ENCODE measurements at regions not wholly inside any gene's neighbourhood (a gene's known extent, or its start where the extent isn't known, plus 50 kb on each side); places are given as distances from the start of the nearest gene placed in this dataset.

DNA sequence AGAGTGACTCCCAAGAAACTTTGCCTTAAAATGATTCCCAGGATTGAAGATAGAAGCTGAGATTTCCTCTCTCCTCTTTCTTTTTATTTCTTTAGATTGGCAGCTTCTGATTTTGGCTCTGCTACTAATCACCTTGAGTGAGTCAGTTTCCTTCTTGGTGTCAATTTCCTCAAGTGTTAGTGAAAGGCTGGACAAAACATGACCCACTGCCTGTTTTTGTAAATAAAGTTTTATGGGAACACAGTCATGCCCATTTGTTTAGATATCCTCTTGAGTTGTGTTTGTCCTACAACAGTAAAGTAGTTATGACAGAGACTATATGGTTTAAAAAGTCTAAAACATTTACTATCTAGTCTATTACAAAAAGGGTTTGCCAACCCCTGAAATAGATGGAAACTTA is 227.2 kb upstream of the TBX3 start:
- DNase-seq (ENCODE audit: low read depth, low spot score) = no peak

DNA sequence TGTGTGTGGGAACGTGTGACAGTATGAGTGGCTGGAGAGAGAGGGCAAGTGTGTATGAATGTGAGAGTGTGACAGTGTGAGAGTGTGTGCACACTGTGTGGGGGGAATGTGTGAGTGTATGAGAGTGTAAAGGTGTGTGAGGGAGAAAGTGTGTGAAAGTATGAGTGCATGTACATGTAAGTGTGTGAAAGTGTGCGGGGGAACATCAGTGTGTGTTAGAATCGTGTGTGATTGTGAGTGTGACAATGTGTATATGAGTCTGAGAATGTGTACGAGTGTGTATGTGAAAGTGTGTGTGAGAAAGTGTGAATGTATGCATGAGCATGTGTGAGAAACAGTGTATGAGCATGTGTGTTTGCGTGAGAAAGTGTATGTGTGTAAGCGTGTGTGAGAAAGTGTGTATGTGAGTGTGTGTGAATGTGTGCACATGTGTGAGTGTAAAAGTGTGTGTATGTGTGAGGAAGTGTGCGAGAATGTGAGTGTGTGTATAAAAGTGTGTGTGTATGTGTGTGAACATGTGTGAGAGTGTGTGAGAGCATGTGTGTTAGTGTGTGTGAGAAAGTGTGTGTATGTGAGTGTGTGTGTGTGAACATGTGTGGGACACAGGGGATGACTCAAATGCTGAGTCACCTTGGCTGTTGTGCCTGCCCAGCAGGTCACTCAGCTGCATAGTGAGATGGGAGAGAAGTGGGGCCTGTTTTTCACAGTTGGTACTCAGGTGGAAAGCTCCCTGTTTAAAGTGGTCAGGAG is 220.5 kb upstream of the TBX3 start:
- no peak for DNase-seq (ENCODE audit: low read depth, low spot score)

DNA sequence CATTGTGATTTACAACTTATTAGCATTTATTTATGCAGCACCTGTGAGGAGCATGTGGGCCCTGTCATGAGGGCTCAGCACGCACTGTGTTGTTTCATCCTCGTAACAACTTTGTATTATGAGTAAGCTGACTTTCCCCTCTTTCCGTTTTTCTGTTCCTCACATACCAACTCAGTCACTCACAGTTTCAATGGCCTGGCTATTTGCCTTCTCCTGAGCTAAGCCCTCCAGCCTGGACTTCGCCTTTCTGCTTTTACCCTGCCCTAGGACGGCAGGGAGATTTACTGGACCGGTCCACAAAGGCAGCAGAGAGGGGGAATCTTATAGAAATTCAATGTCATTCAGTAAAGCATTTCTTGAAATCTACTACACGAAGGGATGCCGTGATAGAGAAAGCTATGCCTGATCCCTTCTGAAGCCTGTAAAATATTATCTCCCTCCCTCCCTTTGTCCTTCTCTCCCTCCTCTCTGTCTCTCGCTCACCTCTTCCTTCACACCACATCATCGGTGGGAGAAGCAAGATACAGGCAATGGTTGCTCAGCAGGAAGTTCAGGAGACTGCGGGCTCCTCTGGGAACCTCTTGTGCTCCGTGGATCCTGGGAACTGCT is 219.2 kb upstream of the TBX3 start:
- DNase-seq (ENCODE audit: low read depth, low spot score) = no peak

DNA sequence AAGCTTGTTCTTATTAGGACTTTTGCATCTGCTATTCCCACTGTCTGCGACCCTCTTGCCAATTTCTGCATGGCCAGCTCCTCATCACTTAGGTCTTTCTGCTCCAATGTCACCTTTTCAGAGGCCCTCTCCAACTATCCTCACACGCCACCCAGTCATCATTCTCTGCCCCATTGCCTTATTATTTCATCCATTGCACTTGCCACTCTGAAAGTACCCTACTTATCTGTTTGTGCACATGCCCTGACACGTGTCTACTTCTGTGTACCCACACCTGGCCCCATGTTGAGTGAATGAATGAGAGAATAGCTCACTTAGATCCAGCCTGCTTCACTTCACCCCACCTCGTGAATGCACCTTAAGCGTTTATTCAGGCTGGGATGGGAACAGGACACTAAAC is 218.7 kb upstream of the TBX3 start:
- DNase-seq (ENCODE audit: low read depth, low spot score) = no peak

DNA sequence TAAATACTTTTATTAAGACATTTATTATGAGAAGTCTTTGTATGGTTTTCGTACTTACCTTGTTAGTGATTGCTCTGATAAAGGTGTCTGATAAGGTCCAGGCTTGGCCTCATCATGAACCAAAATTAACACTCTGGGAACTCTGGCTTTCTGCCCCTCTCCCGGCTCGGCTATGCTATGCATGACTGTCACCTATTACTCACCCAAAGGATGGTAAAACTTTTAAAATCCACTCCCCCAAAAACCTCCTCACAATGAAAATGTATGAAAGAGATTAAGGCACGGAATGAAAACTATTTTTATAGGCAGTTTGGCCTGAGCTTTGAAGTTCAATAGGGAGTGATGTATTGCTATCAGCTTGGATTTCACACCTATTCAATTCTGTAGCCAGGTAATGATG is 217.3 kb upstream of the TBX3 start:
- DNase-seq (ENCODE audit: low read depth, low spot score) = no peak

DNA sequence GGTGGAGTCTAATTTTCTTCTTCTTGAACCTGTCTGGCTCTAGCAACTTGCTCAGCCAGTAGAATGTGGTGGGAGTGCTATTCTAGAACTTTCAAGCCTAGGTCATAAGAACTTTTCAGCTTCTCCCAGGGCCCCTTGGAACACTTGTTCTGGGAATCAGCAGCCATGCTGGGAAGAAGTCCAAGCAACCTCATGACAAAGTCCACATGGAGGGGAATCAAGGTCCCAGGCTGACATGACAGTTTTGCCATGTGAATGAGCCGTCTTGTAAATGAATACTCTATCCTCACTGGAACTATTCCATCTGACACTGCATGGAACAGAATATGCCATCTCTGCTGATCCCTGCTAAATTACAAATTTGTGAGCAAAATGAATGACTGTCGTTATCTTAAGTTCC is 214.2 kb upstream of the TBX3 start:
- DNase-seq (ENCODE audit: low read depth, low spot score) = no peak

DNA sequence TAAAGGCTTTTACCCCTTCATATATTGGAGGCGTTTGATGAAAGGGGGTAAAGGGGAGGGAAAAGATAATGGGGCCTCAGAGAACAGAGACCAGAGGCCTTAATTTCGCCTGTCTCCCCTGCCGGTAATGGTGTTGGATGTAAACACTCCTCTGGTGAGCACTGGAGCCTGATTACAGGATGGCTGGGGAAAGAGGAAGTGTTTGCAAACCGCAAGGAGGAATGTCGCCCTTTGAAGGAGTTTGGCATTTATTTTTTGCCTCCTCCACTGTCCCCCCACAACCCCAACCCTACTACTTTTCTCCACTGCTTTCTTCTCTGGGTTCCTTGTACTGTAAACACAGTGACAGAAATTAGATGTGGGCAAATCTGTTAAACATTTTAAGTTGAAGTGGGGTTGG is 211.9 kb upstream of the TBX3 start:
- DNase-seq (ENCODE audit: low read depth, low spot score) = no peak

DNA sequence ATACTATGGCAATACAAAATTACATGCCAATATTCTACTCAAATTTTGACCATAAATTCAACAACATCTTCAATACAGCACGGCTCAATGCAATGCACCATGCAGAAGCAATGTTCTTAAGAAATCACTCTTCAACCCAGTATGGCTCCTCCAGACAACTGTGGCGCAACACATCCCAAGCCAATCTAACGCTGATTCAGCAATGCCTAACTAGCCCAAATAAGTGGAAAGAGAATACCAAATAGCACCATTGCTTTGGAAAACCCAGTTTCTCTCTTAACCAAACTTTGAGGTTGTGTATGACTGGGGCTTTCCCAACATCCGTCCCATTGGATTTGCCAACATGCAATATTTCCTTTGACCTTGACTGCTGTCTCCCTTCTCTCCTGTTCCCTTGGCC is 211.1 kb upstream of the TBX3 start:
- DNase-seq (ENCODE audit: low read depth, low spot score) = no peak

DNA sequence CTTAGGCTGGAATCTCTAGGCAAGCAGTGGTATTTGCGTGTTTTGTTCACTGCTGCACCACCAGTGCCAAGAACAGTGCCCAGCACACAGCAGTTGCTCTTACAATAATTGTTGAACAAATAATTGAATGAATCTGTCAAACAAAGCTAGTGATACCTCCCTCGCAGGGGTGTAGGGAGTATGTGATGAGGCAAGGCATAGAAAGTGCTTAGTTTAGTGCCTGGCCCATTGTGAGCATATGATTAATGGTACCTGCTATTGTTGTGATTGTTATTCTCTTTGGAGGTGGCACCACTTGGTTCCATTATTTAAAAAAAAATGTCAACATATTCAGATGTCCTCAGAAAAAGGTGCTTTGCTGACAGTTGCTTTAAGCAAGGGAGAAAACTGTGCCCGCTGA is 210.1 kb upstream of the TBX3 start:
- no peak for DNase-seq (ENCODE audit: low read depth, low spot score)

DNA sequence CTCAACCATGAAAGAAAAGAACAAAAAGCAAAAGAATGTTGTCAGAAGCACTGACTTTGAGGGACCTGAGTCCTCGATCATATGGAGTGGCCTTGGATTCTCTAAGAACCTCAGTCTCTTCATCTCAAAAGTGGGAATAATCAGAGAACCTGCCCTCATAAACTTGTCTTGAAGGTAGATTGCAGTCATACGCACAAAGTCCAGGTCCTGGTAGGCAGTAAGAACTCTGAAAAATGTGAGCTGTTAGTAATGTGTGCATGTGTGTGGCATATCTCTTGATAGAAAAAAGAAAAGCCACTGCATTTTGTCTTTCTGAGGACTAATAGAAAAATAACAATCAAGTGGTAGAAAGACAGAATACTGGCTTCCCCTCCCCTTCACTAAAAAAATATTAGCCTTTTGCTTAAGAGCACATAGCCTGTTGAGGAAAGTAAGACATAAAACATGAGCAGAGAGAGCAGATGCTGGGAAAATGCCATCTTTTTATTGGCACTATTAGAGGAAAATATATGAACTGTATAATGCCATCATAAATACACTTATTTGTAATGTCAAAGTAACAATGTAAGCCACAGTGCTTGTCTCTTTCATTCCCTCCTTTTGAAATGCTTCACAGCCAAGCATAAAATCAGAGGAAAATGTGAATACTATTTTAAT is 205.1 kb upstream of the TBX3 start:
- no peak for DNase-seq (ENCODE audit: low read depth, low spot score)

DNA sequence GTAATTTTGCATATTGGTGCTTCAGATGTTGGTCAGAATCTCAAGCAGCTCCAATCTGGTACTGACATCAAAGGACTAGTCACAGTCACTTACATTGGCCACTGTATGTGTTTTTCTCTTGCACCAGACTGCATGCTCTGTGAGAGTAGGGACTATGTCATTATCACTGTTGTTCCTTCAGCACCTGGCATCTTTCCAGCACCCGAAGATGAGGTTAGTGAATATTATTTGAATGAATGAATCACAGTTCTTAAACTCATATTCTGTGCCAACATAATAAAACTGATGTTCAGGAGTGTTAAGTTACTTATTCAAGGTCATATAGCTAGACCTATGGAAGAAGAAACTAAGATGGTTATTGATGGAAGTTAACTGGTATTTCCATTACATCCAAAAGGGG is 204.5 kb upstream of the TBX3 start:
- DNase-seq (ENCODE audit: low read depth, low spot score) = no peak

DNA sequence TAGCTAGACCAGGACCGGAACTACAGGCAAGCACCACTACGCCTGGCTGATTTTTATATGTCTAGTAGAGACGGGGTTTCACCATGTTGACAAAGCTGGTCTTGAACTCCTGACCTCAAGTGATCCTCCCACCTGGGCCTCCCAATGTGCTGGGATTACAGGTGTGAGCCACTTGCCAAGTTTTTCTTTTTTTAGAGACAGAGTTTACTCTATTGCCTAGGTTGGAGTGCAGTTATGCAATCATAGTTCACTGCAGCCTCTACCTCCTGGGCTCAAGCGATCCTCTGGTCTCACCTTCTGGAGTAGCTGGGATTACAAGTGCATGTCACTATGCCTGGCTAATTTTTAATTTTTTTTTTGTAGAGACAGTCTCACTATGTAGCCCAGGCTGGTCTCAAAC is 201.5 kb upstream of the TBX3 start:
- DNase-seq (ENCODE audit: low read depth, low spot score) = no peak

DNA sequence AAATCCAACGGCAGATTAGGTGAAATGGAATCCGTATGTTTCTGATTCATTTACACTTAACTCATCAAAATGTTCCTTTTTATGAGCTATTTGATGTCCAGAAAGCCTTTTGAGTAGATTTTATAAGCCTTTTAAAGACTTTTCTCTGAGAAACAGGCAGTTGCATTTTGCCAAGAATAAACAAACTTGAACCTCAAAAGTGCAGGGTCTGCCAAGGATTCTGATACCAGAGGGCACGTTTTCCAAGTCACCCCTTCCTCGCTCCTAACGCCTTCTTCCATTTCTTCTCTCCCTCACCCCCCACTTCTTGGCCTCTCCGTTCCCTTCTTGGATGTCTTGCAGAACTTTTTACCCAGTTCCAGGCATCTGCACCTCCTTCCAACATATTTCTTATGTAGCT is 200.6 kb upstream of the TBX3 start:
- DNase-seq (ENCODE audit: low read depth, low spot score) = no peak

DNA sequence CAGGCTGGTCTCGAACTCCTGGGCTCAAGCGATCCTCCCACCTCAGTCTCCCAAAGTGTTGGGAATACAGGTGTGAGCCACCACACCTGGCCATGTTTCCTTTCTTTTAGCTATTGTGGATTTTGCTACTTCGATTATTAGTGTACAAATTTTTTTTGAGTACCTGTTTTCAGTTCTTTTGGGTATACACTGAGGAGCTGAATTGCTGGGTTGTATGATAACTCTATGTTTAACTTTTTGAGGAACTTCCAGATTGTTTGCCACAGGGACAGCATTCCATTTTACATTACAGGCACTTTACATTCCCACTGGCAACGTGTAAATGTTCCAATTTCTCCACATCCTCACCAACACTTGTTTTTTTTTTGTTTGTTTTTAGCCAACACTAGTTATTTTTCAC is 198.1 kb upstream of the TBX3 start:
- DNase-seq (ENCODE audit: low read depth, low spot score) = no peak

DNA sequence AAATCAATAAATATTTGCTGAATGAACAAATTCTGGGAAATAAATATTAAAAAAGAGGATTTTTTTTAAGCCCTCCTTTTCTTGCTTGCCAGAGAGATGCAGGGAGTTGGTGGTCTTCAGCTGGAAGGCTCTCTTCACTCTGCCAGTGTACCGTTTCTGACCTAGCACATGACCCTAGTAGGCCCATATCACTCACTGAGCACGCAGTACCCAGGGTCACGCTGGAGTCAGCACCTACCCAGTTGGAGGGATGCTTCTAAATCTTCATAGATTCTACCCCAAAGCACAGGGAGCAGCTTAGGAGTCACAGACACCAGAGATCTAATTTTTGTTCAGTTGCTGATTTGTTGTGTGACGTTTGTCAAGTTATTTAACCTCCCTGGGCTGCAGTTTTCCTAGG is 195.4 kb upstream of the TBX3 start:
- no peak for DNase-seq (ENCODE audit: low read depth, low spot score)

DNA sequence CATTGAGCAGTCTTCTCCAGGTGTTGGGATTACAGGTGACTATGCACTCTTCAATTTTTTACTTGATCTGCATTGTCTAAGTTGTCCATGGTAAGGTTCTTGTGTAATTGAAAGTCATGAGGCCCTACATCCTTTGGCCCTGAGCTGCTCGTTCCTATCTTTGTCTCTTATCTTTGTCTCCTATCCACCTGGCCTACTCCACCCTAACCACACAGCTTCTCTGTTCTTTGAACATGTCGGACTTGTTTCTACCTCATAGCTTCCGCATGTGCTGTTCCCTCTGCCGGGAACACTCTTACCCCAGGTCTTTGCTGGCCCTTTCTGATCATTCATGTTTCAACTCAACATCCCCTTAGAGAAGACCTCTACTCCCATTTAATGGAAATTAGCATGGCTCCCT is 194.8 kb upstream of the TBX3 start:
- no peak for DNase-seq (ENCODE audit: low read depth, low spot score)

DNA sequence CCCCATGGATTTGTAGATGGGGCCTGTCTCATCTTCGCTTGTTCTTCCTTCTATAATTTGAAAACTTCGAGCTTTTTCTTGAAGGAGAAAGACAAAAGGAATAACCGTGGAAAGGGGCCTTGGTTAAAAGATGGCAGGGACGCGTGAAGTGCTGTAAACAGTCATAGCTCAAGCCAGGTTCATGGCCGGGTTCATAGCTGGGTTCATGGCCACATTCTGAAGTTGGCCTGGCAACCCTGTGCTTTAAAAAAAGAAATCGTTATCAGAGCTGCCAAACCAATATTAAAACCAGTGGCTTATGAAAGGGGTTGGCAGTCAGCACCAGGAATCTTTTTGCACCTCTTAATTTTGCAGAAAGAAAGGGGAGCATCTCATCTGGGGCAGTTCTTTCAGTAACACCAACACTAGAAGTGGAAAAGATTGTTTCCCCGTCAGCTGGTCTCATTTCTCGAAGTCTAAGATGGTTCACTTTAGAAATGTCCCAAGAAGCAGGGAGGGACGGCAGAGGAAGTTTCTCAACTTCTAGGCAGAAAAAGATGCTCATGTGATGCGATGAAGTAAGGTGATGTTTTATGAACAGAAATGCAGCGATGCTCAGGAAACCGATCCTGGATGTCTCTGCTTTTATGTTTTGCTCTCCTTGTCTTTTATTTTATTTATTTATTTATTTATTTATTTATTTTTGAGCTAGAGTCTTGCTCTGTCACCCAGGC is 193.1 kb upstream of the TBX3 start:
- no peak for DNase-seq (ENCODE audit: low read depth, low spot score)

DNA sequence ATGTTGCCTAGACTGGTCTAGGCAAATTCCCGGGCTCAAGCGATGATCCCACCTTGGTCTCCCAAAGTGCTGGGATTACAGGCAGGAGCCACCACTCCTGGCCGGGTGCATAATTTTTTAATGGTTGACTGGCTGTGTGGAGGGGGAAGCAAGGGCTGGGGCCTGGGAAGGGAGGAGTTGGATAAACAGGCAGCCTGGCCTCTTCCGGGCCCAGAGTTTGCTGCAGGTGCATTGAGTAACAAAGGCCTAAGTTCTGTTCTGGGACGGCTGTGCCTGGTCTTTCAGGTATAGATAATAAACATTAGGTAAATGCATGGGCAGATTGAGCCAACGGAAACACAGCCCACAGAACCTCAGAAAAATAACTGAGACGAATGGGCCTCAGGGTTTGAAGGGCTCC is 191.3 kb upstream of the TBX3 start:
- no peak for DNase-seq (ENCODE audit: low read depth, low spot score)

DNA sequence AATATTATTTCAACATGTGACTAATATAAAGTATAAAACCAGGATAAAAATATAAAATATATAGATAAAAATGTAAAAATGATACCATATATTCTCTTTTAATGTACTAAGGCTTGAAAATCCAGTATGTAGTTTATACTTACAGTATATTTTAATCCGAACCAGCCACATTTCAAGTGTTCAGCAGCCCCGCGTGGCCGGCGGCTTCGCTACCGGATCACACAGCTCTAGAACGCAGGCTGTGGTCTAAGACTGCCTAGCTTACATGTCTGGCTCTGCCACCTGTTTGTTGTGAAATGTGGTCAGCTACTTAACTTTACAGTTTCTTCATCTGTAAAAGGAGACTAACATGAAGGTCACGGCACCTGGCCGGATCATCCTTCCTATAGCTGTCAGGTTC is 189.7 kb upstream of the TBX3 start:
- no peak for DNase-seq (ENCODE audit: low read depth, low spot score)

DNA sequence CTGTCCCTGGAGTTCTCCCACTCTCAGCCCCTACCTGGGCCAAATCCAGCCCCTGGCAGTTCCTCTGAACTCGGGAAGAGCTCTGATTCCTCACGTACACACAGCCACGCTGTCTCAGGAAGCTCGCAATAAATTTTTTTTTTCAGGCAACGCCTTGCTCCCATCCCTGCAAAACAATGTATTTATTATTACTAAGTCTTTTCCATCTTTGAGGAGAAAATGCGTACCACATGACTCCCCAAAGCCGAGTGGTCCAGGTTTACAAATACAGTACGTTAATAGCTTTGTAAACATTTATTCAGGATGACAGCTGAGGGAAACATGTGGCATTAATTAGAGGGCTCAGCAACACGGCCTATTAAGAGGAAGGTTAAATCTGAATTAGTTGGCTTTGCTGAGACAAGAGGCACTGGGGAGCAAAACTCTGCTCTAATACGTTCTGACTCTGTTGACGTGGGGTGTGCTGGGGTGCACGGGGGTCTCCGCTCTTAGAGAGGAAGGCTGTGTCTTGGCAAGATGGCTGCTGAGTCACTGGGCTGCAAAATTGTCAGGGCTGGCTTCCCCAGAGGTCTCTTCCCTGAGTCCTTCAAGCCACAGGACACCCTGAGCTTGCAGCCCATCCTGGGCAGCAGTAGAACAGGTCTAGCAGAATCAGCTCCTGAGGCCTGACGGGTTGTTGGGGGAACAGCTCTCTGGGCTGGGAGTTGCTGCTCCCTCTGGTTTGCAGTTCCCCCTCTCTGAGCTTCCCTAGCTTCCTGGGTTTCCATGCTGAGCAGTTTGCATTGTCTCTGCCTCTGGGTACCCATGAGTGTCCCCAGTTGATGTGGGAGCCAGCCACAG is 185.2 kb upstream of the TBX3 start:
- DNase-seq (ENCODE audit: low read depth, low spot score) = no peak

DNA sequence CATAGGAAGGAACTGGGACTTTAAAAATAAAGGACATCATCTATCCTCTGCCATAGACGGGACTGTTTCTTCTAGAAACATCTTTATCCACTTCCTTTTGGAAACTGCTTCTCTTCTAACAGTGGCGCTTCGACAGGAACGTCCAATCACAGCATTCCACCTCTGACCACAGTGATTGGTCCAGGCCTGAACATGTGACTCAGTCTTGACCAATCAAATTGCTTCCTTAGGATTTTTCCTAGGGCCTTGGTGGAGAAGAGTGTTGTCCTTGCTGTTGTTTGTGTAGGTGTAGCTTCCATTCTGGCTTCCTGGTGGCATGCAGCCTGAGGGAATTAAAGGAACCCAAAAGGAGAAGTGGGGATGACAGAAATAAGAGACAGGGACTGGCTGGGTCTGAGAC is 182.4 kb upstream of the TBX3 start:
- DNase-seq (ENCODE audit: low read depth, low spot score) = no peak

Data from smooth muscle cell of the brain vasculature (primary cell).